Neural crest cell (in vitro differentiated cells): ENCODE measurements at regions not wholly inside any gene's neighbourhood (a gene's known extent, or its start where the extent isn't known, plus 50 kb on each side); places are given as distances from the start of the nearest gene placed in this dataset.

Source experiments
- DNase-seq: peaks from one replicate; pipeline ENCODE4 v3.0.0; 2021; ENCODE audit warnings: low read depth, mixed read lengths, low spot score
- H3K27ac Mint-ChIP-seq: one replicate; pipeline ENCODE4 v1.8.0; 2021; ENCODE audit warnings: mild to moderate bottlenecking, mixed read lengths; ENCODE audit not compliant: unreplicated experiment
- H3K27me3 Mint-ChIP-seq: 2 replicates; pipeline ENCODE4 v1.8.0; 2021; ENCODE audit warnings: low read depth, mild to moderate bottlenecking, mixed read lengths
- H3K36me3 Mint-ChIP-seq: 2 replicates; pipeline ENCODE4 v1.8.0; 2021; ENCODE audit warnings: low read depth, mild to moderate bottlenecking, mixed read lengths
- H3K4me1 Mint-ChIP-seq: 2 replicates; pipeline ENCODE4 v1.8.0; 2021; ENCODE audit warnings: mixed read lengths
- H3K4me3 Mint-ChIP-seq: one replicate; pipeline ENCODE4 v1.8.0; 2021; ENCODE audit warnings: mild to moderate bottlenecking, mixed read lengths
- H3K9me3 Mint-ChIP-seq: 2 replicates; pipeline ENCODE4 v1.8.0; 2021; ENCODE audit warnings: mixed read lengths
- CTCF ChIP-seq: fragments of 200-600 bp; sonication (generic); conservative IDR thresholded peaks from 2 replicates; pipeline ENCODE4 v1.5.0; 2021; ENCODE audit warnings: antibody characterized with exemption, mild to moderate bottlenecking

- Mint-ChIP-seq H3K27ac (no peak overlapping the region), H3K36me3 (no peaks in the 10 kb centered on the region), H3K4me1 (no peaks in the 10 kb centered on the region), H3K9me3 (no peaks in the 10 kb centered on the region), H3K4me3 (no peak overlapping the region), H3K27me3 (peaks cover 7% of the 10 kb centered on the region)
- no peak for TF ChIP-seq CTCF
- no peak for DNase-seq
Measured at GRCh38 chr20:39941245-39941644, 747.8 kb downstream of the MAFB start.

- peaks cover 7% of the 10 kb centered on the region for H3K27me3 Mint-ChIP-seq
- H3K9me3 Mint-ChIP-seq, result no peaks in the 10 kb centered on the region
- TF ChIP-seq CTCF, result no peak
- DNase-seq, result no peak
- H3K4me3 Mint-ChIP-seq, result no peak overlapping the region
- no peaks in the 10 kb centered on the region for H3K4me1 Mint-ChIP-seq
- H3K27ac Mint-ChIP-seq, result no peak overlapping the region
- no peaks in the 10 kb centered on the region for H3K36me3 Mint-ChIP-seq
Measured at GRCh38 chr20:39939241-39939865, 749.7 kb downstream of the MAFB start.

GRCh38 chr20:39936401-39936800, 752.6 kb downstream of the MAFB start:
- no peak for TF ChIP-seq CTCF
- DNase-seq, result no peak
- Mint-ChIP-seq H3K4me1 (no peaks in the 10 kb centered on the region), H3K27me3 (peaks cover 7% of the 10 kb centered on the region), H3K9me3 (peaks cover 2% of the 10 kb centered on the region), H3K36me3 (no peaks in the 10 kb centered on the region), H3K27ac (no peak overlapping the region), H3K4me3 (no peak overlapping the region)

GRCh38 chr20:39935901-39936300, 753.1 kb downstream of the MAFB start:
- Mint-ChIP-seq H3K4me1 (no peaks in the 10 kb centered on the region), H3K4me3 (no peak overlapping the region), H3K27me3 (peaks cover 7% of the 10 kb centered on the region), H3K36me3 (no peaks in the 10 kb centered on the region), H3K9me3 (peaks cover 2% of the 10 kb centered on the region), H3K27ac (no peak overlapping the region)
- DNase-seq, result no peak
- TF ChIP-seq CTCF, result no peak

GRCh38 chr20:39916236-39916765, 772.7 kb downstream of the MAFB start:
- TF ChIP-seq CTCF, result no peak
- no peak overlapping the region for H3K27ac Mint-ChIP-seq
- no peaks in the 10 kb centered on the region for H3K9me3 Mint-ChIP-seq
- no peak overlapping the region for H3K4me3 Mint-ChIP-seq
- H3K4me1 Mint-ChIP-seq, result no peaks in the 10 kb centered on the region
- H3K36me3 Mint-ChIP-seq, result no peaks in the 10 kb centered on the region
- no peak for DNase-seq
- H3K27me3 Mint-ChIP-seq, result no peaks in the 10 kb centered on the region
